GM12872 (cell line): ENCODE measurements at regions not wholly inside any gene's neighbourhood (a gene's known extent, or its start where the extent isn't known, plus 50 kb on each side); places are given as distances from the start of the nearest gene placed in this dataset.

Experiments
- CTCF ChIP-seq: IDR thresholded peaks from 3 replicates; pipeline ENCODE4 v1.5.1; 2011; ENCODE audit warnings: low read depth, mild to moderate bottlenecking, low read length, moderate library complexity; ENCODE audit not compliant: insufficient read depth

GRCh38 chr7:116159711-116160110, 50.6 kb upstream of the TES start:
- no peak for TF ChIP-seq CTCF
